GM23338 (cell line): ENCODE measurements at regions not wholly inside any gene's neighbourhood (a gene's known extent, or its start where the extent isn't known, plus 50 kb on each side); places are given as distances from the start of the nearest gene placed in this dataset.

ENCODE experiments used
- ATAC-seq: fragments of 200-7000 bp; cut with Tn5 transposase; 3 replicates; pipeline ENCODE4 v1.9.1; 2020
- DNase-seq: peaks from one replicate; pipeline ENCODE4 v3.0.0-alpha.2; 2015; ENCODE audit warnings: low spot score
- H2AFZ ChIP-seq: fragments of 200-600 bp; sonication (generic); 2 replicates; pipeline ENCODE4 v1.8.0; 2016; ENCODE audit warnings: antibody characterized with exemption, mild to moderate bottlenecking, moderate library complexity
- H3F3A ChIP-seq: fragments of 200-600 bp; sonication (generic); replicated peaks from 2 replicates; pipeline ENCODE4 v1.8.0; 2017; ENCODE audit warnings: antibody characterized with exemption, mixed run types, low read depth
- H3K27ac ChIP-seq: fragments of 200-600 bp; sonication (generic); 2 replicates; pipeline ENCODE4 v1.6.1; 2016; ENCODE audit warnings: low read depth
- H3K27me3 ChIP-seq: fragments of 200-600 bp; sonication (generic); 2 replicates; pipeline ENCODE4 v1.8.0; 2016; ENCODE audit warnings: mild to moderate bottlenecking, mixed run types, moderate library complexity; ENCODE audit not compliant: insufficient read depth
- H3K36me3 ChIP-seq: fragments of 200-600 bp; sonication (generic); 2 replicates; pipeline ENCODE4 v1.8.0; 2016; ENCODE audit warnings: mild to moderate bottlenecking; ENCODE audit not compliant: insufficient read depth
- H3K4me1 ChIP-seq: fragments of 200-600 bp; sonication (generic); 2 replicates; pipeline ENCODE4 v1.8.0; 2016; ENCODE audit warnings: mild to moderate bottlenecking, moderate library complexity; ENCODE audit not compliant: insufficient read depth
- H3K4me2 ChIP-seq: fragments of 200-600 bp; sonication (generic); 2 replicates; pipeline ENCODE4 v1.7.1; 2017; ENCODE audit warnings: mixed run types
- H3K4me3 ChIP-seq: fragments of 200-600 bp; sonication (generic); 2 replicates; pipeline ENCODE4 v1.6.1; 2016; ENCODE audit warnings: mixed run types
- H3K79me2 ChIP-seq: fragments of 200-600 bp; sonication (generic); replicated peaks from 2 replicates; pipeline ENCODE4 v1.8.0; 2017; ENCODE audit warnings: mild to moderate bottlenecking; ENCODE audit not compliant: insufficient read depth
- H3K9me2 ChIP-seq: fragments of 200-600 bp; sonication (generic); 2 replicates; pipeline ENCODE4 v1.8.0; 2017; ENCODE audit not compliant: insufficient read depth
- H4K20me1 ChIP-seq: fragments of 200-600 bp; sonication (generic); replicated peaks from 2 replicates; pipeline ENCODE4 v1.8.0; 2017; ENCODE audit warnings: mild to moderate bottlenecking; ENCODE audit not compliant: insufficient read depth
- H3K27ac Mint-ChIP-seq: 2 replicates; pipeline ENCODE4 v1.8.0; 2020; ENCODE audit warnings: inconsistent platforms, mild to moderate bottlenecking, moderate library complexity, mixed read lengths
- H3K27me3 Mint-ChIP-seq: 3 replicates; pipeline ENCODE4 v1.8.0; 2022; ENCODE audit warnings: low read depth, mild to moderate bottlenecking, moderate library complexity, mixed read lengths, inconsistent platforms; ENCODE audit not compliant: insufficient read depth, poor library complexity
- H3K36me3 Mint-ChIP-seq: 3 replicates; pipeline ENCODE4 v1.8.0; 2021; ENCODE audit warnings: low read depth, mild to moderate bottlenecking, inconsistent platforms, moderate library complexity, mixed read lengths
- H3K4me1 Mint-ChIP-seq: 3 replicates; pipeline ENCODE4 v1.8.0; 2020; ENCODE audit warnings: mild to moderate bottlenecking, inconsistent platforms, mixed read lengths
- H3K4me3 Mint-ChIP-seq: 3 replicates; pipeline ENCODE4 v1.8.0; 2021; ENCODE audit warnings: moderate library complexity, mild to moderate bottlenecking, inconsistent platforms, mixed read lengths
- H3K9me3 Mint-ChIP-seq: 3 replicates; pipeline ENCODE4 v1.8.0; 2020; ENCODE audit warnings: moderate library complexity, mild to moderate bottlenecking, inconsistent platforms, mixed read lengths
- JUNB ChIP-seq: IDR thresholded peaks from one replicate; pipeline ENCODE4 v1.6.1; 2016; ENCODE audit warnings: antibody characterized with exemption; ENCODE audit not compliant: unreplicated experiment
- NANOG ChIP-seq: IDR thresholded peaks from 2 replicates; pipeline ENCODE4 v1.6.1; 2016; ENCODE audit warnings: antibody characterized with exemption, borderline replicate concordance
- STAT1 ChIP-seq: IDR thresholded peaks from one replicate; pipeline ENCODE4 v1.6.1; 2016; ENCODE audit warnings: antibody characterized with exemption; ENCODE audit not compliant: unreplicated experiment
- ZNF331 ChIP-seq: fragments of 250-450 bp; sonication (Bioruptor Pico); IDR thresholded peaks from 2 replicates; pipeline ENCODE4 v1.5.0; 2020; ENCODE audit warnings: low read depth, mild to moderate bottlenecking, moderate library complexity
- TF ChIP-seq, protein P1 (sequence below): IDR thresholded peaks from 2 replicates; pipeline ENCODE4 v1.6.1; 2016; ENCODE audit warnings: antibody characterized with exemption
- TF ChIP-seq, protein P2 (sequence below): IDR thresholded peaks from one replicate; pipeline ENCODE4 v1.6.1; 2018; ENCODE audit warnings: antibody characterized with exemption; ENCODE audit not compliant: unreplicated experiment

DNA sequence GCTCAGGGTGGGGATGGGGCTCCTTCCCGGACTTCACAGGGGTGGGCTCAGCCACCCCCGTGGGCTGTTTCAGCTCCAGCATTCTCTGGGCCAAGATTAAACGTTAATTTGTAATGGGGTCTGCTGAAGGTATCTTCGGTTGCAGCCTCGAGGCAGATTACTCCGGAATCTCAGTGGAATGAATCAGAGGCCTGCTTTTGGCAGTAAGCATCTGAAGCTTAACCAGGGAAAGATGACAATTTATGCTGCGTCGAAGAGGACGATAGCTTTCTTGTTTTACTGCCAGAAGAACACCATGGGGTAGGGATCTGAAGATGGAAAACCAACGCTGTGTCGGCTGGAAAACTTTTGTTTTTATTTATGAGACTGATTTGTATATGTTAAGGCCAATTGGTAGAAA is 129.2 kb upstream of the MSX1 start:
- Histone ChIP-seq H3K27ac (no peak overlapping the region), H4K20me1 (0 out of 2 replicates have a peak, but pooled peaks cover 3% of the 10 kb centered on the region), H3K4me3 (no peak overlapping the region), H3K27me3 (no peaks in the 10 kb centered on the region), H3K79me2 (no peaks in the 10 kb centered on the region), H3K4me2 (no peak overlapping the region), H3F3A (no peaks in the 10 kb centered on the region), H3K9me2 (no peaks in the 10 kb centered on the region), H3K36me3 (no peaks in the 10 kb centered on the region), H2AFZ (no peak overlapping the region), H3K4me1 (peaks cover 12% of the 10 kb centered on the region; the same call in 1 of the 2 replicates)
- no peak overlapping the region for H3K4me3 Mint-ChIP-seq
- peaks cover 12% of the 10 kb centered on the region for H3K27me3 Mint-ChIP-seq
- TF ChIP-seq, protein P1, sequence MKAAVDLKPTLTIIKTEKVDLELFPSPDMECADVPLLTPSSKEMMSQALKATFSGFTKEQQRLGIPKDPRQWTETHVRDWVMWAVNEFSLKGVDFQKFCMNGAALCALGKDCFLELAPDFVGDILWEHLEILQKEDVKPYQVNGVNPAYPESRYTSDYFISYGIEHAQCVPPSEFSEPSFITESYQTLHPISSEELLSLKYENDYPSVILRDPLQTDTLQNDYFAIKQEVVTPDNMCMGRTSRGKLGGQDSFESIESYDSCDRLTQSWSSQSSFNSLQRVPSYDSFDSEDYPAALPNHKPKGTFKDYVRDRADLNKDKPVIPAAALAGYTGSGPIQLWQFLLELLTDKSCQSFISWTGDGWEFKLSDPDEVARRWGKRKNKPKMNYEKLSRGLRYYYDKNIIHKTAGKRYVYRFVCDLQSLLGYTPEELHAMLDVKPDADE: no peak
- TF ChIP-seq JUNB: no peak
- TF ChIP-seq STAT1: no peak
- TF ChIP-seq, protein P2, sequence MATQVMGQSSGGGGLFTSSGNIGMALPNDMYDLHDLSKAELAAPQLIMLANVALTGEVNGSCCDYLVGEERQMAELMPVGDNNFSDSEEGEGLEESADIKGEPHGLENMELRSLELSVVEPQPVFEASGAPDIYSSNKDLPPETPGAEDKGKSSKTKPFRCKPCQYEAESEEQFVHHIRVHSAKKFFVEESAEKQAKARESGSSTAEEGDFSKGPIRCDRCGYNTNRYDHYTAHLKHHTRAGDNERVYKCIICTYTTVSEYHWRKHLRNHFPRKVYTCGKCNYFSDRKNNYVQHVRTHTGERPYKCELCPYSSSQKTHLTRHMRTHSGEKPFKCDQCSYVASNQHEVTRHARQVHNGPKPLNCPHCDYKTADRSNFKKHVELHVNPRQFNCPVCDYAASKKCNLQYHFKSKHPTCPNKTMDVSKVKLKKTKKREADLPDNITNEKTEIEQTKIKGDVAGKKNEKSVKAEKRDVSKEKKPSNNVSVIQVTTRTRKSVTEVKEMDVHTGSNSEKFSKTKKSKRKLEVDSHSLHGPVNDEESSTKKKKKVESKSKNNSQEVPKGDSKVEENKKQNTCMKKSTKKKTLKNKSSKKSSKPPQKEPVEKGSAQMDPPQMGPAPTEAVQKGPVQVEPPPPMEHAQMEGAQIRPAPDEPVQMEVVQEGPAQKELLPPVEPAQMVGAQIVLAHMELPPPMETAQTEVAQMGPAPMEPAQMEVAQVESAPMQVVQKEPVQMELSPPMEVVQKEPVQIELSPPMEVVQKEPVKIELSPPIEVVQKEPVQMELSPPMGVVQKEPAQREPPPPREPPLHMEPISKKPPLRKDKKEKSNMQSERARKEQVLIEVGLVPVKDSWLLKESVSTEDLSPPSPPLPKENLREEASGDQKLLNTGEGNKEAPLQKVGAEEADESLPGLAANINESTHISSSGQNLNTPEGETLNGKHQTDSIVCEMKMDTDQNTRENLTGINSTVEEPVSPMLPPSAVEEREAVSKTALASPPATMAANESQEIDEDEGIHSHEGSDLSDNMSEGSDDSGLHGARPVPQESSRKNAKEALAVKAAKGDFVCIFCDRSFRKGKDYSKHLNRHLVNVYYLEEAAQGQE: no peak
- no peak for TF ChIP-seq NANOG
- ATAC-seq (no peak), DNase-seq (no peak)
- peaks cover 22% of the 10 kb centered on the region for H3K9me3 Mint-ChIP-seq
- no peak overlapping the region for H3K27ac Mint-ChIP-seq
- H3K36me3 Mint-ChIP-seq: peaks cover 24% of the 10 kb centered on the region
- H3K4me1 Mint-ChIP-seq: peaks cover 17% of the 10 kb centered on the region

DNA sequence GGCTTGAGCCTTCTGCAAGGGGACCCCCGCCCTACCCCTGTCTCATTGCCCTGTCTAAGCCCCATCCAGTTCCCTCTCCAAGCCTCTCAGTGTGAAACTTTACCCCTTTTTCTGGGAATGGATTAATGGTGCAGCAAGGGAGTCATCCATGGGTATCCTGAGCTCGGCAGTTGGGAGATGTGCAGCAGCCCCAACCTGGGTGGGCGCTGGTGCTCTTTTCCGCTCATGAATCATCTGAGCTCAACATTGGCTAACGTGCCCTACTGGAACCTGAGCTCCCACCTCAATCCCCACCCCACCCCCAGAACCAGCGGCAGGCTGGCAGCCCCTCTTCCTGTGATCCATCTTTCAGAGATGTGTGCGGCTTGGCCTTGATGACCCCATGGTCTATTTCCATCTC is 130.3 kb upstream of the MSX1 start:
- no peak for TF ChIP-seq ZNF331
- Mint-ChIP-seq H3K4me3 (no peak overlapping the region), H3K4me1 (peaks cover 17% of the 10 kb centered on the region), H3K9me3 (peaks cover 33% of the 10 kb centered on the region), H3K36me3 (peaks cover 29% of the 10 kb centered on the region), H3K27ac (no peak overlapping the region), H3K27me3 (peaks cover 7% of the 10 kb centered on the region)
- DNase-seq: no peak
- no peaks in the 10 kb centered on the region for H3K9me2 ChIP-seq
- no peak for ATAC-seq
- no peak overlapping the region for H2AFZ ChIP-seq
- no peaks in the 10 kb centered on the region for H3F3A ChIP-seq
- no peak overlapping the region for H3K27ac ChIP-seq
- no peak overlapping the region for H3K4me2 ChIP-seq
- no peak overlapping the region for H3K4me3 ChIP-seq
- H3K36me3 ChIP-seq: no peaks in the 10 kb centered on the region
- peaks cover 12% of the 10 kb centered on the region; the same call in 1 of the 2 replicates for H3K4me1 ChIP-seq
- no peaks in the 10 kb centered on the region for H3K79me2 ChIP-seq
- H4K20me1 ChIP-seq: no peaks in the 10 kb centered on the region
- H3K27me3 ChIP-seq: no peaks in the 10 kb centered on the region

DNA sequence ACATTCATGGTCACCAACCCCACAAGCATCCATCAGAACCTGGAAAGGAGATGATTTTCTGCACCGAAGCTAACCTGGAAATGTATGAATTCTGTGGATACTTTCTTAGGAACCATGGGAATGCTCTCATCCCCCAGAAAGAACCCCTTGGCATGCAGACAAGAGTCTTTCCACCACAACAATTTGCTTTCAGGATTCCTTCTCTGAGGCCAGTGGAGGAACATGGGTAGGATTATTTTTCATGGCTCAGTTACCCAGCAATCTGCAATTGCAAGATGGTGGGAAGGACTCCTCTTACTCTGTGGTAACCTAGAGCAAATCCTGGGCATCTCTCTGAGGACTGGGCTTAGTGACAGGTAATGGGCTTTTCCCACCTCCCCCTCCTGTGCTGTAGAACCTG is 131.9 kb upstream of the MSX1 start:
- no peak overlapping the region for H3K4me3 Mint-ChIP-seq
- H3K36me3 Mint-ChIP-seq: peaks cover 43% of the 10 kb centered on the region
- Histone ChIP-seq H3K4me1 (peaks cover 12% of the 10 kb centered on the region; the same call in 1 of the 2 replicates), H3K4me3 (no peak overlapping the region), H3F3A (no peaks in the 10 kb centered on the region), H3K27ac (no peak overlapping the region), H3K4me2 (no peak overlapping the region), H3K9me2 (no peaks in the 10 kb centered on the region), H3K79me2 (no peaks in the 10 kb centered on the region), H3K36me3 (no peaks in the 10 kb centered on the region), H3K27me3 (no peaks in the 10 kb centered on the region), H2AFZ (no peak overlapping the region), H4K20me1 (no peaks in the 10 kb centered on the region)
- H3K27me3 Mint-ChIP-seq: peaks cover 8% of the 10 kb centered on the region
- peaks cover 49% of the 10 kb centered on the region for H3K9me3 Mint-ChIP-seq
- ATAC-seq (no peak), DNase-seq (no peak)
- H3K27ac Mint-ChIP-seq: no peak overlapping the region
- peaks cover 17% of the 10 kb centered on the region for H3K4me1 Mint-ChIP-seq
- TF ChIP-seq, protein P1: no peak
- TF ChIP-seq, protein P2: no peak
